Left ventricle myocardium inferior (tissue), 1 donor: ENCODE measurements at regions not wholly inside any gene's neighbourhood (a gene's known extent, or its start where the extent isn't known, plus 50 kb on each side); places are given as distances from the start of the nearest gene placed in this dataset.
"Not testable (repeated sequence)": the region's sequence is repeated elsewhere in the genome, so short reads cannot be mapped to it uniquely, and the experiment has no call there.

ENCODE experiments used
- DNase-seq: peaks from one replicate; pipeline ENCODE4 v3.0.0-alpha.2; 2020
- H3K27ac ChIP-seq: fragments of 200-600 bp; replicated peaks from 2 replicates; pipeline ENCODE4 v1.8.0; 2021
- H3K27me3 ChIP-seq: fragments of 200-600 bp; 2 replicates; pipeline ENCODE4 v1.8.0; 2021; ENCODE audit warnings: low read depth
- H3K36me3 ChIP-seq: fragments of 200-600 bp; 2 replicates; pipeline ENCODE4 v1.8.0; 2021
- H3K4me1 ChIP-seq: fragments of 200-600 bp; 2 replicates; pipeline ENCODE4 v1.8.0; 2021
- H3K4me3 ChIP-seq: fragments of 200-600 bp; 2 replicates; pipeline ENCODE4 v1.8.0; 2021; ENCODE audit warnings: mild to moderate bottlenecking, moderate library complexity
- H3K9me3 ChIP-seq: fragments of 200-600 bp; replicated peaks from 2 replicates; pipeline ENCODE4 v1.8.0; 2021
- intact Hi-C: fragments of 100-400 bp; cut with micrococcal nuclease; formaldehyde crosslinking; loops from one replicate; pipeline ENCODE4 v1.11.0; 2022
- TF ChIP-seq, protein P1 (sequence below): fragments of 200-600 bp; IDR thresholded peaks from 2 replicates; pipeline ENCODE4 v1.8.0; 2021; ENCODE audit warnings: antibody characterized with exemption, mild to moderate bottlenecking, borderline replicate concordance
- donor health status: DM: no; HTN: yes; CAD: no; lungs with severe emphysema.

DNA sequence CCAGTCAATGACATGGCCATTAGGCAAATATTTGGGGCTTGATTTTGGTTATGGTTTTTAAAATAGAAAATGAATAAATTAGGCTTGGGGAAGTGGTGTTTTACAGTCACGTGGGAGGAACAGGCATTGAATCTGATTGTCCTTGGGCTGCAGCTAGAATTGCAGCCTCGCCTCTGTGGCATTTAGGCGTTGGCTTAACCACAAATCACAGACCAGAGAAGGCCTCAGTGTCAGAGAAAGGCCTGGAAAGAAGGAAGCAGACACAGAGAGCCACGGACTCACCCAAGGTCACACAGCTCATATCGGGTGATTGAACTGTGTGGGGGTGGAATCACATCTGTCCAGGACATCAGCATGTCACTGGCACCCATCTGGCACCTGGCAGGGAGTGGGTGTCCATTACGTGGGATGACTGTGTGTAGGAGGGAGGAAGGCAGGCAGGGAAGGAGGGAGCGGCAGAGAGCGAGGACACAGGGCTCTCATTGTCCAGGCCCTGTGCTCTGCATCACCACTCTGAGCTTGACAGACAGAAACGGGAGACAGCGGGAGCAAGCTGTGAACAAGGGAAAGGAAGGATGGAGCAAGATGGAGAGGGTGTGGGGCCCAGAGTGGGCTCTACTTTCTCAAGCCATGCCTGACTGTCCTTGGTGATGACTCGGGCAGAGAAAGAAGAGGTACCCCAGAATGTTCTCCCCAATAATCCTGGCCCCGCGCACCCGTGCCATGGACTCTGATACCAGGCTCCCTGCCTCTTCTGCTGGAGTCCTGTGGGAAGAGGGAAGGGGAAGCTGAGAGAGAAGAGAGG is 186.4 kb downstream of the FAM43A start:
- peaks cover 8% of the 10 kb centered on the region for H3K9me3 ChIP-seq
- intact Hi-C loops = no loop called here
- H3K36me3 ChIP-seq = no peaks in the 10 kb centered on the region
- peak overlapping the region; percentile 83 for H3K27ac ChIP-seq
- H3K4me3 ChIP-seq = no peak overlapping the region
- H3K4me1 ChIP-seq = peaks cover 50% of the 10 kb centered on the region
- TF ChIP-seq, protein P1, sequence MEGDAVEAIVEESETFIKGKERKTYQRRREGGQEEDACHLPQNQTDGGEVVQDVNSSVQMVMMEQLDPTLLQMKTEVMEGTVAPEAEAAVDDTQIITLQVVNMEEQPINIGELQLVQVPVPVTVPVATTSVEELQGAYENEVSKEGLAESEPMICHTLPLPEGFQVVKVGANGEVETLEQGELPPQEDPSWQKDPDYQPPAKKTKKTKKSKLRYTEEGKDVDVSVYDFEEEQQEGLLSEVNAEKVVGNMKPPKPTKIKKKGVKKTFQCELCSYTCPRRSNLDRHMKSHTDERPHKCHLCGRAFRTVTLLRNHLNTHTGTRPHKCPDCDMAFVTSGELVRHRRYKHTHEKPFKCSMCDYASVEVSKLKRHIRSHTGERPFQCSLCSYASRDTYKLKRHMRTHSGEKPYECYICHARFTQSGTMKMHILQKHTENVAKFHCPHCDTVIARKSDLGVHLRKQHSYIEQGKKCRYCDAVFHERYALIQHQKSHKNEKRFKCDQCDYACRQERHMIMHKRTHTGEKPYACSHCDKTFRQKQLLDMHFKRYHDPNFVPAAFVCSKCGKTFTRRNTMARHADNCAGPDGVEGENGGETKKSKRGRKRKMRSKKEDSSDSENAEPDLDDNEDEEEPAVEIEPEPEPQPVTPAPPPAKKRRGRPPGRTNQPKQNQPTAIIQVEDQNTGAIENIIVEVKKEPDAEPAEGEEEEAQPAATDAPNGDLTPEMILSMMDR = no peak
- no peaks in the 10 kb centered on the region for H3K27me3 ChIP-seq
- no peak for DNase-seq

DNA sequence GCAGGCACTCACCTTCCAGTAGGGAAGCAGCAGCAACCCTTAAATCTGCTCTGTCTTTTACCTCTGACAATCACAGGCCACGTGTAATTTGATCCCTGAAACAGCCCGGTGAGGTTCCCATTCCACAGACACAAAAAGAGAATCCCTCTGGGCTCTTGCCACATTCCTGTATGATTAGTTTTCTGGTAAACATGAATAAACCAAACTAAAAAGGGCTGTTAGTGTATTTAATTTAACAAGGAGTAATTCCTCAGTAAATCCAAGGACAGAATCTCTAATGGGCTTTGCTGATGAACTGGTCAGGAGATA is 186.9 kb downstream of the FAM43A start:
- H3K4me1 ChIP-seq = peaks cover 50% of the 10 kb centered on the region
- H3K4me3 ChIP-seq = no peak overlapping the region
- no peak for DNase-seq
- peaks cover 8% of the 10 kb centered on the region for H3K9me3 ChIP-seq
- H3K36me3 ChIP-seq = no peaks in the 10 kb centered on the region
- intact Hi-C loops = no loop called here
- H3K27ac ChIP-seq = peak overlapping the region; percentile 83
- no peaks in the 10 kb centered on the region for H3K27me3 ChIP-seq
- TF ChIP-seq, protein P1 = no peak

DNA sequence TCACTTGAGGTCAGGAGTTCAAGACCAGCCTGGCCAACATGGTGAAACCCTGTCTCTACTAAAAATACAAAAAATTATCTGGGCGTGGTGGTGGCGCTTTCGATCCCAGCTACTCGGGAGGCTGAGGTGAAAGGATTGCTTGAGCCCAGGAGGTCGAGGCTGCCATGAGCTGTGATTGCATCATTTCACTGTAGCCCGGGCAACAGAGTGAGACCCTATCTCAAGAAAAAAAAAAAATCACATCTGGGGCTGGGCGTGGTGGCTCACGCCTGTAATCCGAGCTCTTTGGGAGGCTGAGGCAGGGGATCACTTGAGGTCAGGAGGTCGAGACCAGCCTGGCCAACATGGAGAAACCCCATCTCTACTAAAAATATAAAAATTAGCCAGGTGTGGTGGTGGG is 187.8 kb downstream of the FAM43A start:
- H3K4me3 ChIP-seq, H3K9me3 ChIP-seq, H3K36me3 ChIP-seq, H3K27ac ChIP-seq, intact Hi-C loops, H3K27me3 ChIP-seq, DNase-seq: not testable (repeated sequence)
- peaks cover 54% of the 10 kb centered on the region for H3K4me1 ChIP-seq

DNA sequence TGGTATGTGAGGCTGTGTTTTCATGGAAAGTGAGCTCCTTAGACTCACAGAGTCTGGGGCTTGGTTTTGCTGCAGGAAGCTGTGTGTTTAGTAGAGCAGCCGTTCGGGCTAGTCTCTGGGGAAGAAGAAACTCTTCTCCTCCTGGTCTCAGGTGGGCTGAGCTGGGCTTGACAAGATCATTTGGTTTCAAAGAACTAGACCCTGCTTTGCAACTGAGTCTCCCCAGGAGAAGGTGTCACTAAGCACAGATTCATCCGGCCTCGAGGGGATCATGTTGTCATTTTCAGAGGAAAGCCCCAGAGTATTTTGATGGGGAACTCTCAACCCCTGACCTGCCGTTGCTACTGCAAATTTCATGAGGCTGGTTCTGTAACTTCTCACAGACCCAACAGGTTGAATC is 188.5 kb downstream of the FAM43A start:
- TF ChIP-seq, protein P1 = no peak
- DNase-seq = no peak
- Histone ChIP-seq H3K4me3 (no peak overlapping the region), H3K27ac (no peak overlapping the region), H3K9me3 (peaks cover 8% of the 10 kb centered on the region), H3K27me3 (no peaks in the 10 kb centered on the region), H3K4me1 (peaks cover 61% of the 10 kb centered on the region), H3K36me3 (no peaks in the 10 kb centered on the region)
- intact Hi-C loops = no loop called here

DNA sequence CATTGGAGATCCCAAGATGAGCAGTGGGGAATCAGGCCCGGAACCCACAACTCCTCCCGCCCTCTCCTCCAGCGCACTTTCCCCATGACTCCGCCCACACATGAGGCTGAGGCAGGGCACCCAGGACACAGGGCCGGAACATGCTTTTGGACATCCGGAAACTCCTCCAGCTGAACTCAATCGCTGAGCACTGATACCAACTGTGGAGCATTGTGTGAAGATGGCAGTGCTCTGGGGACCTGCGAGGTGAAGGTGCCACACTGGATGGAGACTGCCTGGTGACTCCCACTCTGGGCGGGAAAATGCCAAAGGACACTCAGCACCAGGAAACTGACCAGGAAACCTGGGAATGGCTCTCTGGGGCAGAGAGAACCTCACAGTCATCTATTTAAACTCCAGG is 189.1 kb downstream of the FAM43A start:
- H3K9me3 ChIP-seq = peaks cover 5% of the 10 kb centered on the region
- no peak overlapping the region for H3K27ac ChIP-seq
- peaks cover 67% of the 10 kb centered on the region for H3K4me1 ChIP-seq
- H3K36me3 ChIP-seq = no peaks in the 10 kb centered on the region
- TF ChIP-seq, protein P1 = no peak
- H3K4me3 ChIP-seq = no peak overlapping the region
- H3K27me3 ChIP-seq = no peaks in the 10 kb centered on the region
- no peak for DNase-seq
- intact Hi-C loops = no loop called here

DNA sequence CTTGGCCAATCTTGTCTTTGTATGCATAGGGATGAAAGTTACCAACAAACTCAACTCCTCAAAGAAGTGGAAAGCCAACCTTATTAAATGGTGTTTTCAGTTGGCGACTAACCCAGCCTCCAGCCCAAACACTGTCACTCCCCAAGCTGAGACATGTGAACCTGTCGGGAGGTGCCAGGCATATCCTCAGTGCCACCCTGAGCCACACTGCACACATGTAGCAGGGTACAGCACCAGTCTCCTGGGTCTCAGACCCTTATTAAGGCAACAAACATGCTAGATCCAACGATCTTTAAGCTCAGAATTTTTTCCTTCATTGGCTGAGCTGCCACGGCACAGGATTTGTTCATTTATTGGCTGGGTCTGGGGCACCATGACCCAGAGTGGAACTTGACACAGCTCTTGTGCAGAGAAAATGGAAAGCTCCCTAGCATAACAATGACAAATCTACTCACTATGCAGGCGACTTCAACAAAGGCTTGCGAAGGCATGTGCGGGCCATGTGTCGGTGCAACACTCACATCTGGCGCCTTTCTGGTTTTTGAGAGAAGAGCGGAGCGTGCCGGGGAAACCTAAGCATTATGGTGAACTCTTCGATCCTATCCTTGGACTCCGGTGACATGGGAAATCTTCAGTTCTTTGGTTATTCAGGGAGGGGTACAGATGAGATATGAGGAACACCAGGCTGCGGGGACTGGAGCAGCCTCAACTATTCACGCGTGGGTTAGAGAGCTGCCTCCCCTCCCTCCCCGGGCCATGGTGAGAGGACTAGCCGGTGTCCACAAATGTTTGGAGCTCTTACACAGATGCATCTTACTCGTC is 190.1 kb downstream of the FAM43A start:
- intact Hi-C loops = no loop called here
- TF ChIP-seq, protein P1 = no peak
- DNase-seq = no peak
- Histone ChIP-seq H3K27me3 (no peaks in the 10 kb centered on the region), H3K9me3 (no peaks in the 10 kb centered on the region), H3K4me1 (peaks cover 69% of the 10 kb centered on the region), H3K27ac (no peak overlapping the region), H3K4me3 (no peak overlapping the region), H3K36me3 (no peaks in the 10 kb centered on the region)
